ENCODE measurements at regions not wholly inside any gene's neighbourhood (a gene's known extent, or its start where the extent isn't known, plus 50 kb on each side); places are given as distances from the start of the nearest gene placed in this dataset.
"Not testable (repeated sequence)": the region's sequence is repeated elsewhere in the genome, so short reads cannot be mapped to it uniquely, and the experiment has no call there.

DNA sequence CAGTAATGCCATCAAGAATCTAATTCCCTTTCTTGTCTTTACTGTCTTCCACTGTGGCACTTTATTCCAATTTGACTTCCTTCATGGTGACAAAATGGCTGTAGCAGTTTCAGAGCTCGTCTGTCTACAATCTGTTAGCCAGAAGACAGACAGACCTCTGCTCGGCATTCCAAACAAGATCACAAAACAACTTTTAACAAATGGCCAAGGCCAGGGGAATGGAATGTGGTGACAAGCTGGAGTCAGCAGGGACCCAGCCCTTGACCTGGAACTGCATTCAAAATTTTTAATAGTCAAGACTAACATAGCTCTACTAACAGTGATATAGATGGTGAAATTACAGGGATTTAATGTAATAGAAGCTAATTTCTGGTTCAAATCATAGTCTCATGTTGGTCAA is 637.2 kb downstream of the ETS1 start:
- TF ChIP-seq ZNF70 (CRISPR knock-in tag; IDR thresholded peaks at IDR 0.05) (no peak), ARNTL (CRISPR knock-in tag; IDR thresholded peaks at IDR 0.05; ENCODE audit: borderline replicate concordance, low read depth) (no peak), SNAI2 (CRISPR knock-in tag; IDR thresholded peaks at IDR 0.05) (no peak), PPARA (CRISPR knock-in tag; IDR thresholded peaks at IDR 0.05; ENCODE audit: borderline replicate concordance) (no peak), ZC3H10 (CRISPR knock-in tag; IDR thresholded peaks at IDR 0.05) (no peak), BACH2 (CRISPR knock-in tag; IDR thresholded peaks at IDR 0.05; ENCODE audit: borderline replicate concordance) (no peak), ESRRG (CRISPR knock-in tag; IDR thresholded peaks at IDR 0.05) (no peak), ZFP30 (CRISPR knock-in tag; IDR thresholded peaks at IDR 0.05) (no peak)
- TF ChIP-seq, protein P1, sequence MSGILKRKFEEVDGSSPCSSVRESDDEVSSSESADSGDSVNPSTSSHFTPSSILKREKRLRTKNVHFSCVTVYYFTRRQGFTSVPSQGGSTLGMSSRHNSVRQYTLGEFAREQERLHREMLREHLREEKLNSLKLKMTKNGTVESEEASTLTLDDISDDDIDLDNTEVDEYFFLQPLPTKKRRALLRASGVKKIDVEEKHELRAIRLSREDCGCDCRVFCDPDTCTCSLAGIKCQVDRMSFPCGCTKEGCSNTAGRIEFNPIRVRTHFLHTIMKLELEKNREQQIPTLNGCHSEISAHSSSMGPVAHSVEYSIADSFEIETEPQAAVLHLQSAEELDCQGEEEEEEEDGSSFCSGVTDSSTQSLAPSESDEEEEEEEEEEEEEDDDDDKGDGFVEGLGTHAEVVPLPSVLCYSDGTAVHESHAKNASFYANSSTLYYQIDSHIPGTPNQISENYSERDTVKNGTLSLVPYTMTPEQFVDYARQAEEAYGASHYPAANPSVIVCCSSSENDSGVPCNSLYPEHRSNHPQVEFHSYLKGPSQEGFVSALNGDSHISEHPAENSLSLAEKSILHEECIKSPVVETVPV (CRISPR knock-in tag; IDR thresholded peaks at IDR 0.05), result no peak
- TF ChIP-seq, protein P2, sequence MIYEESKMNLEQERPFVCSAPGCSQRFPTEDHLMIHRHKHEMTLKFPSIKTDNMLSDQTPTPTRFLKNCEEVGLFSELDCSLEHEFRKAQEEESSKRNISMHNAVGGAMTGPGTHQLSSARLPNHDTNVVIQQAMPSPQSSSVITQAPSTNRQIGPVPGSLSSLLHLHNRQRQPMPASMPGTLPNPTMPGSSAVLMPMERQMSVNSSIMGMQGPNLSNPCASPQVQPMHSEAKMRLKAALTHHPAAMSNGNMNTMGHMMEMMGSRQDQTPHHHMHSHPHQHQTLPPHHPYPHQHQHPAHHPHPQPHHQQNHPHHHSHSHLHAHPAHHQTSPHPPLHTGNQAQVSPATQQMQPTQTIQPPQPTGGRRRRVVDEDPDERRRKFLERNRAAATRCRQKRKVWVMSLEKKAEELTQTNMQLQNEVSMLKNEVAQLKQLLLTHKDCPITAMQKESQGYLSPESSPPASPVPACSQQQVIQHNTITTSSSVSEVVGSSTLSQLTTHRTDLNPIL (CRISPR knock-in tag; IDR thresholded peaks at IDR 0.05; ENCODE audit: low read depth), result no peak
- TF ChIP-seq, protein P3, sequence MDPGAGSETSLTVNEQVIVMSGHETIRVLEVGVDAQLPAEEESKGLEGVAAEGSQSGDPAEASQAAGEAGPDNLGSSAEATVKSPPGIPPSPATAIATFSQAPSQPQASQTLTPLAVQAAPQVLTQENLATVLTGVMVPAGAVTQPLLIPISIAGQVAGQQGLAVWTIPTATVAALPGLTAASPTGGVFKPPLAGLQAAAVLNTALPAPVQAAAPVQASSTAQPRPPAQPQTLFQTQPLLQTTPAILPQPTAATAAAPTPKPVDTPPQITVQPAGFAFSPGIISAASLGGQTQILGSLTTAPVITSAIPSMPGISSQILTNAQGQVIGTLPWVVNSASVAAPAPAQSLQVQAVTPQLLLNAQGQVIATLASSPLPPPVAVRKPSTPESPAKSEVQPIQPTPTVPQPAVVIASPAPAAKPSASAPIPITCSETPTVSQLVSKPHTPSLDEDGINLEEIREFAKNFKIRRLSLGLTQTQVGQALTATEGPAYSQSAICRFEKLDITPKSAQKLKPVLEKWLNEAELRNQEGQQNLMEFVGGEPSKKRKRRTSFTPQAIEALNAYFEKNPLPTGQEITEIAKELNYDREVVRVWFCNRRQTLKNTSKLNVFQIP (CRISPR knock-in tag; IDR thresholded peaks at IDR 0.05; ENCODE audit: borderline replicate concordance, low read depth), result no peak
- ATAC-seq, result no peak

GRCh38 chr11:127943763-127944162 is 643.6 kb downstream of the ETS1 start:
- no peak for TF ChIP-seq ZFP30 (CRISPR knock-in tag; IDR thresholded peaks at IDR 0.05)
- TF ChIP-seq ZC3H10 (CRISPR knock-in tag; IDR thresholded peaks at IDR 0.05), result no peak
- TF ChIP-seq, protein P1 (CRISPR knock-in tag; IDR thresholded peaks at IDR 0.05), result no peak
- no peak for TF ChIP-seq GLIS3 (CRISPR knock-in tag; IDR thresholded peaks at IDR 0.05)
- TF ChIP-seq ESRRG (CRISPR knock-in tag; IDR thresholded peaks at IDR 0.05), result no peak
- TF ChIP-seq ZNF565 (CRISPR knock-in tag; conservative IDR thresholded peaks at IDR 0.05; ENCODE audit: low read depth), result no peak
- no peak for TF ChIP-seq RARB (CRISPR knock-in tag; IDR thresholded peaks at IDR 0.05)
- no peak for ATAC-seq

- no peak for ATAC-seq
- TF ChIP-seq TSHZ2 (CRISPR knock-in tag; IDR thresholded peaks at IDR 0.05) (no peak), ESRRG (CRISPR knock-in tag; IDR thresholded peaks at IDR 0.05) (no peak), CSDC2 (CRISPR knock-in tag; IDR thresholded peaks at IDR 0.05) (no peak), BACH2 (CRISPR knock-in tag; IDR thresholded peaks at IDR 0.05; ENCODE audit: borderline replicate concordance) (no peak), ZNF70 (CRISPR knock-in tag; IDR thresholded peaks at IDR 0.05) (no peak), OSR1 (CRISPR knock-in tag; IDR thresholded peaks at IDR 0.05) (no peak)
- TF ChIP-seq, protein P1 (CRISPR knock-in tag; IDR thresholded peaks at IDR 0.05), result no peak
- TF ChIP-seq, protein P3 (CRISPR knock-in tag; IDR thresholded peaks at IDR 0.05; ENCODE audit: borderline replicate concordance, low read depth), result no peak
Measured at GRCh38 chr11:127943152-127943551, 644.2 kb downstream of the ETS1 start.

- ATAC-seq, result not testable (repeated sequence)
Measured at GRCh38 chr11:127941554-127941953, 645.8 kb downstream of the ETS1 start.
